ENCODE measurements at regions not wholly inside any gene's neighbourhood (a gene's known extent, or its start where the extent isn't known, plus 50 kb on each side); places are given as distances from the start of the nearest gene placed in this dataset.

- H3K27me3 ChIP-seq (ENCODE audit: insufficient read depth) = no peaks in the 10 kb centered on the region
- H3K27ac ChIP-seq (ENCODE audit: low read depth) = no peak overlapping the region
- Mint-ChIP-seq H3K4me3 (no peak overlapping the region), H3K9me3 (no peaks in the 10 kb centered on the region), H3K27ac (no peak overlapping the region), H3K4me1 (peaks cover 20% of the 10 kb centered on the region), H3K27me3 (ENCODE audit: insufficient read depth, low read depth, poor library complexity) (no peaks in the 10 kb centered on the region), H3K36me3 (ENCODE audit: low read depth) (peaks cover 4% of the 10 kb centered on the region; the same call in 2 of the 3 replicates)
- no peak overlapping the region for H3K4me2 ChIP-seq
- H3K9me2 ChIP-seq (ENCODE audit: insufficient read depth) = no peaks in the 10 kb centered on the region
- H3K36me3 ChIP-seq (ENCODE audit: insufficient read depth) = no peaks in the 10 kb centered on the region
- ATAC-seq (no peak), DNase-seq (ENCODE audit: low spot score) (no peak)
- H2AFZ ChIP-seq = no peak overlapping the region
- no peaks in the 10 kb centered on the region for H3K79me2 ChIP-seq (replicated peaks; ENCODE audit: insufficient read depth)
- H4K20me1 ChIP-seq (replicated peaks; ENCODE audit: insufficient read depth) = no peaks in the 10 kb centered on the region
- H3K4me1 ChIP-seq (ENCODE audit: insufficient read depth) = no peaks in the 10 kb centered on the region; the same call in 1 of the 2 replicates
- no peaks in the 10 kb centered on the region for H3F3A ChIP-seq (replicated peaks; ENCODE audit: low read depth)
- no peak overlapping the region for H3K4me3 ChIP-seq
- TF ChIP-seq EZH2 (IDR thresholded peaks at IDR 0.05; ENCODE audit: low read depth, unreplicated experiment) (no peak), ZNF462 (CRISPR knock-in tag; IDR thresholded peaks at IDR 0.05) (no peak), JUNB (IDR thresholded peaks at IDR 0.05; ENCODE audit: unreplicated experiment) (no peak), POLR2AphosphoS5 (IDR thresholded peaks at IDR 0.05; ENCODE audit: low read depth) (no peak), ZNF331 (CRISPR knock-in tag; IDR thresholded peaks at IDR 0.05; ENCODE audit: low read depth) (no peak), ETS1 (IDR thresholded peaks at IDR 0.05) (no peak), REST (IDR thresholded peaks at IDR 0.05; ENCODE audit: unreplicated experiment) (no peak), STAT1 (IDR thresholded peaks at IDR 0.05; ENCODE audit: unreplicated experiment) (no peak), CREB1 (CRISPR knock-in tag; IDR thresholded peaks at IDR 0.05; ENCODE audit: low read depth) (no peak), NANOG (IDR thresholded peaks at IDR 0.05; ENCODE audit: borderline replicate concordance) (no peak), ZNF114 (CRISPR knock-in tag; IDR thresholded peaks at IDR 0.05) (no peak), EZH2phosphoT487 (IDR thresholded peaks at IDR 0.05; ENCODE audit: unreplicated experiment) (no peak)
- TF ChIP-seq, protein P1, sequence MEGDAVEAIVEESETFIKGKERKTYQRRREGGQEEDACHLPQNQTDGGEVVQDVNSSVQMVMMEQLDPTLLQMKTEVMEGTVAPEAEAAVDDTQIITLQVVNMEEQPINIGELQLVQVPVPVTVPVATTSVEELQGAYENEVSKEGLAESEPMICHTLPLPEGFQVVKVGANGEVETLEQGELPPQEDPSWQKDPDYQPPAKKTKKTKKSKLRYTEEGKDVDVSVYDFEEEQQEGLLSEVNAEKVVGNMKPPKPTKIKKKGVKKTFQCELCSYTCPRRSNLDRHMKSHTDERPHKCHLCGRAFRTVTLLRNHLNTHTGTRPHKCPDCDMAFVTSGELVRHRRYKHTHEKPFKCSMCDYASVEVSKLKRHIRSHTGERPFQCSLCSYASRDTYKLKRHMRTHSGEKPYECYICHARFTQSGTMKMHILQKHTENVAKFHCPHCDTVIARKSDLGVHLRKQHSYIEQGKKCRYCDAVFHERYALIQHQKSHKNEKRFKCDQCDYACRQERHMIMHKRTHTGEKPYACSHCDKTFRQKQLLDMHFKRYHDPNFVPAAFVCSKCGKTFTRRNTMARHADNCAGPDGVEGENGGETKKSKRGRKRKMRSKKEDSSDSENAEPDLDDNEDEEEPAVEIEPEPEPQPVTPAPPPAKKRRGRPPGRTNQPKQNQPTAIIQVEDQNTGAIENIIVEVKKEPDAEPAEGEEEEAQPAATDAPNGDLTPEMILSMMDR (conservative IDR thresholded peaks at IDR 0.05; ENCODE audit: low read depth in 2 of 2) = no peak
These were observed 62.7 kb upstream of the AMOTL1 start for GRCh38 chr11:94705419-94705818.
